WERI-Rb-1 (cell line): ENCODE measurements at regions not wholly inside any gene's neighbourhood (a gene's known extent, or its start where the extent isn't known, plus 50 kb on each side); places are given as distances from the start of the nearest gene placed in this dataset.

Experiments used
- DNase-seq: peaks from one replicate; pipeline ENCODE4 v3.0.0-alpha.2; 2020
- H3K27ac ChIP-seq: fragments of 250-450 bp; sonication (Bioruptor Pico); 2 replicates; pipeline ENCODE4 v1.5.1; 2020; ENCODE audit warnings: mild to moderate bottlenecking, moderate library complexity
- H3K27me3 ChIP-seq: fragments of 250-450 bp; sonication (Bioruptor Pico); 2 replicates; pipeline ENCODE4 v1.5.1; 2021; ENCODE audit warnings: mild to moderate bottlenecking, low read depth, moderate library complexity; ENCODE audit not compliant: insufficient read depth, severe bottlenecking
- H3K36me3 ChIP-seq: fragments of 250-450 bp; sonication (Bioruptor Pico); 2 replicates; pipeline ENCODE4 v1.5.1; 2020; ENCODE audit warnings: mild to moderate bottlenecking, moderate library complexity
- H3K4me3 ChIP-seq: 2 replicates; pipeline ENCODE4 v1.5.1; 2011; ENCODE audit warnings: low read depth, mild to moderate bottlenecking, control low read depth, low read length
- H3K9me3 ChIP-seq: fragments of 250-450 bp; sonication (Bioruptor Pico); 2 replicates; pipeline ENCODE4 v1.5.1; 2021; ENCODE audit warnings: mild to moderate bottlenecking, moderate library complexity; ENCODE audit not compliant: severe bottlenecking
- TF ChIP-seq, protein P1 (sequence below): IDR thresholded peaks from 2 replicates; pipeline ENCODE4 v1.5.1; 2011; ENCODE audit warnings: low read depth, mild to moderate bottlenecking, control low read depth, inconsistent platforms, low read length

DNA sequence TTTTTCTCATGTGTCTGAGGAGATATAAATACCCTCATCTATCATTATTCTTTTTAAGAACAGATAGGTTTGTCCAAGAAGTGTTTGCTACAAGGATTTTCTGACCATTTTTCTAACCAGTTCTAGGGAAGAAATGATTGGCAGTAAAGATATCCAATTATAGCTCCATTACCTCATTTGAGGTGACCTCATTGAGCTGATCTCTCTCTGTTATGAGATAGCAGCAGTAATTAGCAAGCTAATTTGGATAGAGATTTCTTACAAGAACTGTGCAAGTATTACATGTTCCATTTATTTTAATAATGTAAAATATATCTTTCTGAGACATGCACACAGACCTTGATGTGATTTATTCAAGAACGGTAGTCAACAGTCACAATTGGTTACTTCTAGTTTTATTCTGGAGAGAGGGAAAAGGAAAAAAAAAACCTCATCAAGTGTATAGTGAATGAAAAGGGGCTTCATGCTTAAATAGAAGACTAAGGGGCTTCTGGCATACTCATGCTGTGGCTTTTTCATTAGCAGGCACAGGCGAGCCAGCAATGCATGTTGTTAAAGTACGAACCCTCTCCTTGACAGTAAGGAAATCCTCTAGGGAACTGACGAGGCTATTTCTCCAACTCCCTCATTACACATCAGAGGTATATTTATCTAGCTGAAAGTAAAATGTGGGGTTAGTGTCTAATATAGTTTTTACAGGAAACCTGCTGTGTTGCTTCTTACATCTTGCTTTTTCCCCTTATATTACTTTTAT lies 127.3 kb downstream of the NUDT12 start:
- Histone ChIP-seq H3K27me3 (no peaks in the 10 kb centered on the region), H3K36me3 (no peaks in the 10 kb centered on the region), H3K27ac (no peak overlapping the region), H3K9me3 (no peaks in the 10 kb centered on the region), H3K4me3 (no peak overlapping the region)
- no peak for DNase-seq
- TF ChIP-seq, protein P1, sequence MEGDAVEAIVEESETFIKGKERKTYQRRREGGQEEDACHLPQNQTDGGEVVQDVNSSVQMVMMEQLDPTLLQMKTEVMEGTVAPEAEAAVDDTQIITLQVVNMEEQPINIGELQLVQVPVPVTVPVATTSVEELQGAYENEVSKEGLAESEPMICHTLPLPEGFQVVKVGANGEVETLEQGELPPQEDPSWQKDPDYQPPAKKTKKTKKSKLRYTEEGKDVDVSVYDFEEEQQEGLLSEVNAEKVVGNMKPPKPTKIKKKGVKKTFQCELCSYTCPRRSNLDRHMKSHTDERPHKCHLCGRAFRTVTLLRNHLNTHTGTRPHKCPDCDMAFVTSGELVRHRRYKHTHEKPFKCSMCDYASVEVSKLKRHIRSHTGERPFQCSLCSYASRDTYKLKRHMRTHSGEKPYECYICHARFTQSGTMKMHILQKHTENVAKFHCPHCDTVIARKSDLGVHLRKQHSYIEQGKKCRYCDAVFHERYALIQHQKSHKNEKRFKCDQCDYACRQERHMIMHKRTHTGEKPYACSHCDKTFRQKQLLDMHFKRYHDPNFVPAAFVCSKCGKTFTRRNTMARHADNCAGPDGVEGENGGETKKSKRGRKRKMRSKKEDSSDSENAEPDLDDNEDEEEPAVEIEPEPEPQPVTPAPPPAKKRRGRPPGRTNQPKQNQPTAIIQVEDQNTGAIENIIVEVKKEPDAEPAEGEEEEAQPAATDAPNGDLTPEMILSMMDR, result no peak

DNA sequence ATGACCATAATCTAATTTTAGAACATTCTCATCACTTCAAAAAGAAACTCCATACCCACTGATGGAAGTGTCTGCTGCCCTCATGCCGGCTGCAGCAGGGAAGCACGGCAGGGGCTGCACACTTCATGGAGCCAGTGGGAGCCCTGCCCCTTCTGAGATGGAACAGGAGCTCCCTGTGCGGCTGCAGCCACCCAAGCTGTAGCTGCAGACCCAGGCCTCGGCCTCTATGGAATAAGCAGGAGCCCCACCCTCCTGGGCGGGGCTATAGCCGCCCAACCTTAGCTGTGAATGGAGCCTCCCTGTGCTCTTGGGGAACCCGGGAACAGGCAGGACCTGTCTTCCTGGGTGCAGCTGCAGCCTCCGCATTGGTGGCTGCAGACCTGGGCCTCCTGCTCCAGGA lies 128.5 kb downstream of the NUDT12 start:
- Histone ChIP-seq H3K27ac (no peak overlapping the region), H3K4me3 (no peak overlapping the region), H3K36me3 (no peaks in the 10 kb centered on the region), H3K9me3 (no peaks in the 10 kb centered on the region), H3K27me3 (no peaks in the 10 kb centered on the region)
- TF ChIP-seq, protein P1, result no peak
- DNase-seq, result no peak

DNA sequence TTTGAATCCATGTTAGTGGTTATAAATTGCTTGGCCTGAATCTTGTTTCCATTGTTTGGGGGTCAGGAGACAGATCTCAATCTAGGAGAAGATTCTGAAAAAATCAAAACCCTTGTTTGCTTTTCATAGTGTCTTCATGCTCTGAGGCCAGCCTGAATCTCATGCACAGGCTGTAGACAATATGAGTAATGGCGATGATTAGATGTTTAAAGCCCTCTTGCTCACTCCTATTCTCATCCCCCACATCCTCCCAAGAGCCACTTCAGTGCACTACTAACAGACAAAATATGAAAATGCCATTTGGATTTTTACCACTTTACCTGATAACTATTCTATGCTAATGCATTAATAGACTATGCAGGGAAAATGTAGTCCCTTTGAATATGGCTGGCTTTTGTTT lies 129.4 kb downstream of the NUDT12 start:
- Histone ChIP-seq H3K27ac (no peak overlapping the region), H3K36me3 (no peaks in the 10 kb centered on the region), H3K9me3 (no peaks in the 10 kb centered on the region), H3K4me3 (no peak overlapping the region), H3K27me3 (no peaks in the 10 kb centered on the region)
- TF ChIP-seq, protein P1, result no peak
- DNase-seq, result no peak

DNA sequence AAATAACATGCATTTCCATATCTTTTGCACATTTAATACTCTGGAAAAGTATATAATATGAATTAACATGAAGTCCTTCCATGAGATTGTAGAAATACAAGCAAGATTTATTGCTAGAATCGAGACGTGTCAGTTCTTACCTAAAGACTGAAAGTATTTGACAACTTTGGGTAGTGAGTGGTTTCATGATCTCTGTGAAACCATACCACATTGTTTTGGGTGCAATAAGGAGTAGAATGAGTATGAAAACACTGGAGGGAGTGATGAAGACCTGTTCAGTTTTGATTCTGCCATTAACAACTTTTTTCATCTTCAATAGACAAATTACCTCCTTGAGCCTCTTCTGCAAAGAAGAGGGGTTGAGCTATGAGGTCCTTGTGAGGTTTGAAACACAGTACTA lies 133.7 kb downstream of the NUDT12 start:
- no peaks in the 10 kb centered on the region for H3K36me3 ChIP-seq
- H3K27ac ChIP-seq, result no peak overlapping the region
- no peak for DNase-seq
- H3K4me3 ChIP-seq, result no peak overlapping the region
- no peaks in the 10 kb centered on the region for H3K27me3 ChIP-seq
- no peaks in the 10 kb centered on the region for H3K9me3 ChIP-seq
- TF ChIP-seq, protein P1, result no peak

DNA sequence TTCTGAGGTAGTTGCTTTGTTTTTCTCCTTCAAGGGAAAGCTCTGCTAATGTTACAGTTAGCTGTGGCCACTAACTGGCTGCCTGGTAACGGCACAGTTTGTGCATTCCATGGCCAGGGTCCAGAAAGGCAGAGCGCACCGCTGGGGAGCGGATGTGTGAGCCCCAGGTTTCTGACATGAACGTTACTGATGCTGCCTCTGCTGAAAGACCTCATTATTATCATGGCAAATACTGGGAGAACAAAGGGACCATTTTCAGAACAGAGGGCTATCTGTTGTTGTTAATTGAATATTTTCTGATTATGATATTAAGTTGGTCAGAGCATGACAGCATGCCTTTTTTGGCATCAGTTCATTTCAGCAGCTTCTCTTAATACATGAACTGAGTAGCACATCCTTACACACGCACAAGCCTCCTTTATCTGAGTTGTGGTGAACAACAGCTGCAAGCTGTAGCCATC lies 134.1 kb downstream of the NUDT12 start:
- TF ChIP-seq, protein P1, result no peak
- H3K36me3 ChIP-seq, result no peaks in the 10 kb centered on the region
- H3K27me3 ChIP-seq, result no peaks in the 10 kb centered on the region
- no peak for DNase-seq
- H3K27ac ChIP-seq, result no peak overlapping the region
- no peak overlapping the region for H3K4me3 ChIP-seq
- no peaks in the 10 kb centered on the region for H3K9me3 ChIP-seq

DNA sequence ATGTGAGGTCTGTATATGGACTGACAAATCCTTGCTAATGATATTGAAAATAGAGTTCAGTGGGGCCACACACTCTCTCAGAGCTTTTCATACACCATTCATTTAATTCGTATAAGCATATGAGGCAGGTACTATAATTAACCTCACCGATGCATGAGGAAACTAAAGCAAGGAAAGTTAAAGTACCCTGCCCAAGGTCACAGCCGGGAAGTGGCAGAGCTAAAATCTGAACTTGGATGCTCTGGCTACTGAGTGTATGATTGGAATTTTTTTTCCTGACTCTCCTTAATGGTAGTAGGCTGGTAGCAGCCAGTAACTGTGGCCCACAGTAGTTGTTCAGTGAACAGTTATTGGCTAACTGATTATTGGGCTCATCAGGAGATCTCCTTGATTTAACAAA lies 135.3 kb downstream of the NUDT12 start:
- H3K27ac ChIP-seq, result no peak overlapping the region
- DNase-seq, result no peak
- TF ChIP-seq, protein P1, result no peak
- H3K4me3 ChIP-seq, result no peak overlapping the region
- no peaks in the 10 kb centered on the region for H3K27me3 ChIP-seq
- H3K36me3 ChIP-seq, result no peaks in the 10 kb centered on the region
- H3K9me3 ChIP-seq, result no peaks in the 10 kb centered on the region
